ENCODE measurements at regions not wholly inside any gene's neighbourhood (a gene's known extent, or its start where the extent isn't known, plus 50 kb on each side); places are given as distances from the start of the nearest gene placed in this dataset.

- no peak for TF ChIP-seq CTCF (conservative IDR thresholded peaks at IDR 0.05 in 1 of 2, IDR thresholded peaks at IDR 0.05 in 1 of 2; ENCODE audit: low read depth in 1 of 2, low read length in 2 of 2)
- no peak for TF ChIP-seq EZH2 (IDR thresholded peaks at IDR 0.05; ENCODE audit: low read length, missing control alignments)
Measured at GRCh38 chr2:43012966-43013365, 213.4 kb downstream of the ZFP36L2 start.

All from fibroblast of lung (primary cell).